GM12878 (cell line): ENCODE measurements at regions not wholly inside any gene's neighbourhood (a gene's known extent, or its start where the extent isn't known, plus 50 kb on each side); places are given as distances from the start of the nearest gene placed in this dataset.
"Not testable (repeated sequence)": the region's sequence is repeated elsewhere in the genome, so short reads cannot be mapped to it uniquely, and the experiment has no call there.

Experiments used
- ATAC-seq: fragments of 200-7000 bp; cut with Tn5 transposase; 3 replicates; pipeline ENCODE4 v1.9.1; 2020; ENCODE audit warnings: mild to moderate bottlenecking, moderate library complexity
- BruUV-seq: library from RNA; stranded (reverse); fragments of 400-500 nt; replicated peaks from 2 replicates; lab custom pipeline; 2021; lab: Mats Ljungman, UMichigan
- CTCF ChIA-PET: fragments of 300-600 bp; sonication (Branson Sonifier 250); formaldehyde crosslinking; extraction: SDS; loops from one replicate; lab custom pipeline; 2021; ENCODE audit warnings: inconsistent platforms; lab: Yijun Ruan, JAX
- POLR2A ChIA-PET: fragments of 350-600 bp; formaldehyde crosslinking; extraction: SDS; loops from one replicate; lab custom pipeline; 2021; ENCODE audit warnings: inconsistent platforms; lab: Charles Lee
- RAD21 ChIA-PET: fragments of 300-600 bp; sonication (Branson Sonifier 250); formaldehyde crosslinking; loops from one replicate; lab custom pipeline; 2023; ENCODE audit warnings: antibody characterized with exemption; ENCODE audit not compliant: unreplicated experiment; lab: Charles Lee
- SMC1A ChIA-PET: fragments of 300-600 bp; sonication (Branson Sonifier 250); formaldehyde crosslinking; loops from one replicate; lab custom pipeline; 2023; ENCODE audit not compliant: unreplicated experiment, uncharacterized antibody; lab: Charles Lee
- DNase-seq: peaks from one replicate; pipeline ENCODE4 v3.0.0-alpha.2; 2011; ENCODE audit warnings: low read depth, low spot score
- FAIRE-seq: peaks from 3 replicates; lab custom pipeline; 2011; peaks lifted over from hg19 to GRCh38; lab: Jason Lieb, UNC
- H2AFZ ChIP-seq: 2 replicates; pipeline ENCODE4 v1.6.0; 2011; ENCODE audit warnings: low read depth, low read length, control low read depth; ENCODE audit not compliant: control insufficient read depth
- H3K27ac ChIP-seq: 2 replicates; pipeline ENCODE4 v1.5.1; 2011; ENCODE audit warnings: control low read depth; ENCODE audit not compliant: control insufficient read depth, insufficient read depth
- H3K27me3 ChIP-seq, 2 experiments: replicated peaks in 1 of 2; 2 replicates each; pipeline versions ENCODE4 v1.6.0 to v1.6.1; 2011; ENCODE audit warnings: low read length in 1 of 2; ENCODE audit not compliant: control insufficient read depth in 2 of 2, insufficient read depth in 2 of 2
- H3K36me3 ChIP-seq, 2 experiments: 2 replicates each; pipeline ENCODE4 v1.5.1; 2011; ENCODE audit warnings: low read length in 1 of 2; ENCODE audit not compliant: control insufficient read depth in 2 of 2, insufficient read depth in 2 of 2
- H3K4me1 ChIP-seq: 2 replicates; pipeline ENCODE4 v1.6.1; 2011; ENCODE audit warnings: mild to moderate bottlenecking, low read length, moderate library complexity, mixed read lengths; ENCODE audit not compliant: control insufficient read depth, insufficient read depth
- H3K4me2 ChIP-seq: 2 replicates; pipeline ENCODE4 v1.6.0; 2011; ENCODE audit warnings: control low read depth; ENCODE audit not compliant: control insufficient read depth, insufficient read depth
- H3K4me3 ChIP-seq: fragments of 200-600 bp; sonication (generic); 2 replicates; pipeline ENCODE4 v1.5.1; 2016
- H3K79me2 ChIP-seq: 2 replicates; pipeline ENCODE4 v1.6.0; 2011; ENCODE audit warnings: low read length; ENCODE audit not compliant: control insufficient read depth, insufficient read depth
- H3K9ac ChIP-seq: 2 replicates; pipeline ENCODE4 v1.8.0; 2011; ENCODE audit warnings: low read length, control low read depth, mixed read lengths; ENCODE audit not compliant: control insufficient read depth, insufficient read depth
- H3K9me3 ChIP-seq: replicated peaks from 3 replicates; pipeline ENCODE4 v1.5.1; 2011; ENCODE audit warnings: mild to moderate bottlenecking, low read length; ENCODE audit not compliant: control insufficient read depth, insufficient read depth
- H4K20me1 ChIP-seq: 2 replicates; pipeline ENCODE4 v1.6.0; 2011; ENCODE audit not compliant: control insufficient read depth, insufficient read depth
- EP300 ChIP-seq, 2 experiments: fragments of 150-350 bp in 1 of 2; IDR thresholded peaks; 2 replicates each; pipeline ENCODE4 v1.6.1; 2011 to 2012; ENCODE audit warnings: low read depth in 2 of 2, low read length in 2 of 2, borderline replicate concordance in 1 of 2, improper control_type of control experiment in 1 of 2, inconsistent platforms in 1 of 2; ENCODE audit not compliant: control insufficient read depth in 1 of 2
- ESRRA ChIP-seq: IDR thresholded peaks from 2 replicates; pipeline ENCODE4 v1.6.1; 2012; ENCODE audit warnings: mild to moderate bottlenecking, low read length, improper control_type of control experiment
- GATAD2B ChIP-seq: fragments of 450-650 bp; conservative IDR thresholded peaks from 2 replicates; pipeline ENCODE4 v1.6.1; 2017; ENCODE audit warnings: low read depth, mild to moderate bottlenecking, moderate library complexity
- HSF1 ChIP-seq: fragments of 150-350 bp; IDR thresholded peaks from 2 replicates; pipeline ENCODE4 v1.6.1; 2014; ENCODE audit warnings: mild to moderate bottlenecking, low read depth, low read length
- NFXL1 ChIP-seq: fragments of 450-650 bp; IDR thresholded peaks from 2 replicates; pipeline ENCODE4 v1.6.1; 2017; ENCODE audit warnings: antibody characterized with exemption, mild to moderate bottlenecking, borderline replicate concordance
- NFYA ChIP-seq: IDR thresholded peaks from 2 replicates; pipeline ENCODE4 v1.6.1; 2011; ENCODE audit warnings: low read depth, mild to moderate bottlenecking, low read length, improper control_type of control experiment, borderline replicate concordance
- PAX8 ChIP-seq: fragments of 450-650 bp; IDR thresholded peaks from 2 replicates; pipeline ENCODE4 v1.6.1; 2017; ENCODE audit warnings: mild to moderate bottlenecking, moderate library complexity
- RAD51 ChIP-seq: fragments of 450-650 bp; IDR thresholded peaks from 2 replicates; pipeline ENCODE4 v1.6.1; 2016; ENCODE audit warnings: moderate library complexity, mild to moderate bottlenecking, inconsistent platforms
- RELA ChIP-seq: fragments of 450-650 bp; IDR thresholded peaks from 2 replicates; pipeline ENCODE4 v1.8.0; 2014; ENCODE audit warnings: borderline replicate concordance; ENCODE audit not compliant: partially characterized antibody
- RUNX3 ChIP-seq: IDR thresholded peaks from 2 replicates; pipeline ENCODE4 v1.6.1; 2012; ENCODE audit warnings: low read length, inconsistent platforms
- SP1 ChIP-seq: IDR thresholded peaks from one replicate; pipeline ENCODE4 v1.6.1; 2011; ENCODE audit warnings: low read depth, low read length
- WRNIP1 ChIP-seq: IDR thresholded peaks from 2 replicates; pipeline ENCODE4 v1.6.1; 2011; ENCODE audit warnings: low read depth, low read length, improper control_type of control experiment, borderline replicate concordance
- YY1 ChIP-seq: IDR thresholded peaks from 2 replicates; pipeline ENCODE4 v1.6.1; 2011; ENCODE audit warnings: low read depth, mild to moderate bottlenecking, low read length
- ZBTB4 ChIP-seq: fragments of 450-650 bp; formaldehyde crosslinking; IDR thresholded peaks from 2 replicates; pipeline ENCODE4 v1.4.0; 2022; ENCODE audit warnings: mild to moderate bottlenecking, moderate library complexity
- WGBS: methylation state at CpG from one replicate; pipeline ENCODE4 v1.1.6; 2016; ENCODE audit warnings: low lambda C conversion rate; ENCODE audit not compliant: insufficient replicate concordance, insufficient coverage; ENCODE audit errors: missing lambda C conversion rate; 5-methylcytosine and 5-hydroxymethylcytosine counted together
- in situ Hi-C: fragments of 300-500 bp; cut with MboI; formaldehyde crosslinking; loops from 9 replicates; pipeline ENCODE4 v1.14.3; 2018; ENCODE audit warnings: mixed read lengths
- intact Hi-C: fragments of 100-400 bp; cut with micrococcal nuclease; formaldehyde crosslinking; loops from one replicate; pipeline ENCODE4 v1.14.2; 2022; ENCODE audit not compliant: unreplicated experiment

DNA sequence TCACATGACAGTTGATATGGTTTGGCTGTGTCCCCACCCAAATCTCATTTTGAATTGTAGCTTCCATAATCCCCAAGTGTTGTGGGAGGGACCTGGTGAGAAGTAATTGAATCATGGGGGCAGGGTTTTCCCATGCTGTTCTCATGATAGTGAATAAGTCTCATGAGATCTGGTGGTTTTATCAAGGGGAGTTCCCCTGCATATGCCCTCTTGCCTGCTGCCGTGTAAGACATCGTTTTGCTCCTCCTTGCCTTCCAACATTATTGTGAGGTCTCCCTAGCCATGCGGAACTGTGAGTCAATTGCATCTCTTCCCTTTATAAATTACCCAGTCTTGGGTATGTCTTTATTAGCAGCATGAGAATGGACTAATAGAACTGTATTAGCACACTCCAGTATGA lies 382.4 kb upstream of the PODXL start:
- in situ Hi-C loops, intact Hi-C loops, H3K4me2 ChIP-seq, H4K20me1 ChIP-seq, BruUV-seq, H3K4me3 ChIP-seq, ATAC-seq, SMC1A ChIA-PET, H3K27ac ChIP-seq, H3K79me2 ChIP-seq, H3K9ac ChIP-seq, H3K9me3 ChIP-seq, H2AFZ ChIP-seq, POLR2A ChIA-PET, DNase-seq, H3K4me1 ChIP-seq, H3K27me3 ChIP-seq, H3K36me3 ChIP-seq, FAIRE-seq, CTCF ChIA-PET: not testable (repeated sequence)
- 0 out of 2 replicates have a peak, but pooled peaks have one; percentile 7 for TF ChIP-seq RUNX3
- WGBS = 0% methylated on average over 3 of the region's 3 CpGs
- RAD21 ChIA-PET = interaction anchor here (1.2 to 1.6 kb wide), 2 partner anchors 19 to 80 kb away, joined by 4 to 5 read pairs; no protein-coding TSS in a partner anchor

- no TSS peak for BruUV-seq
- no peak overlapping the region for H3K4me3 ChIP-seq
- no peaks in the 10 kb centered on the region for H3K4me1 ChIP-seq
- RAD21 ChIA-PET = interaction anchor here (1.2 kb wide), 1 partner anchor 18 kb away, joined by 4 read pairs; no protein-coding TSS in a partner anchor
- H3K9me3 ChIP-seq = no peaks in the 10 kb centered on the region; the same call in 2 of the 3 replicates
- intact Hi-C loops (no loop called here), in situ Hi-C loops (no loop called here)
- H3K36me3 ChIP-seq = no peaks in the 10 kb centered on the region
- H3K27ac ChIP-seq = no peak overlapping the region
- POLR2A ChIA-PET = no interaction called here
- FAIRE-seq (no peak), DNase-seq (no peak), ATAC-seq (no peak)
- H3K4me2 ChIP-seq = no peak overlapping the region
- CTCF ChIA-PET = no interaction called here
- H2AFZ ChIP-seq = no peak overlapping the region
- no peaks in the 10 kb centered on the region for H4K20me1 ChIP-seq
- no peaks in the 10 kb centered on the region for H3K27me3 ChIP-seq
- WGBS = 0% methylated on average over 2 of the region's 2 CpGs
- no peak overlapping the region for H3K9ac ChIP-seq
- SMC1A ChIA-PET = no interaction called here
- H3K79me2 ChIP-seq = no peaks in the 10 kb centered on the region
- no peak for TF ChIP-seq SP1
- no peak for TF ChIP-seq ESRRA
- no peak for TF ChIP-seq YY1
- no peak for TF ChIP-seq WRNIP1
- no peak for TF ChIP-seq NFYA
- TF ChIP-seq HSF1 = no peak
- TF ChIP-seq EP300 (IDR thresholded peaks at IDR 0.05; ENCODE audit: borderline replicate concordance in 1 of 2, control insufficient read depth in 1 of 2, low read depth in 2 of 2, low read length in 2 of 2) = no peak
- no peak for TF ChIP-seq GATAD2B
- TF ChIP-seq RELA = no peak
- TF ChIP-seq ZBTB4 (CRISPR knock-in tag) = no peak
- TF ChIP-seq PAX8 = no peak
- TF ChIP-seq RAD51 = no peak
- no peak for TF ChIP-seq NFXL1
Observed at GRCh38 chr7:131937868-131938267, 381.4 kb upstream of the PODXL start.
